ENCODE measurements at regions not wholly inside any gene's neighbourhood (a gene's known extent, or its start where the extent isn't known, plus 50 kb on each side); places are given as distances from the start of the nearest gene placed in this dataset.

- DNase-seq (ENCODE audit: low read depth): no peak
Observed at GRCh38 chr10:92792661-92793060, 55.7 kb upstream of the EXOC6 start.
